SK-N-SH treated with all-trans-retinoic acid at 6 μM for 48 hours (cell line): ENCODE measurements at regions not wholly inside any gene's neighbourhood (a gene's known extent, or its start where the extent isn't known, plus 50 kb on each side); places are given as distances from the start of the nearest gene placed in this dataset.
"Not testable (repeated sequence)": the region's sequence is repeated elsewhere in the genome, so short reads cannot be mapped to it uniquely, and the experiment has no call there.

Experiments
- ATAC-seq: fragments of 200-7000 bp; cut with Tn5 transposase; 3 replicates; pipeline ENCODE4 v1.9.1; 2020; ENCODE audit warnings: mild to moderate bottlenecking, moderate library complexity
- ARNTL ChIP-seq: fragments of 450-650 bp; formaldehyde crosslinking; IDR thresholded peaks from 2 replicates; pipeline ENCODE4 v1.5.0; 2020; ENCODE audit warnings: low read depth, mild to moderate bottlenecking, moderate library complexity, borderline replicate concordance
- BACH2 ChIP-seq: fragments of 250-450 bp; sonication (Bioruptor Pico); IDR thresholded peaks from 2 replicates; pipeline ENCODE4 v1.9.0; 2021; ENCODE audit warnings: mild to moderate bottlenecking, borderline replicate concordance
- ESRRG ChIP-seq: fragments of 250-450 bp; sonication (Bioruptor Pico); IDR thresholded peaks from 2 replicates; pipeline ENCODE4 v1.6.1; 2021; ENCODE audit warnings: mild to moderate bottlenecking
- ISL1 ChIP-seq: fragments of 250-450 bp; sonication (Bioruptor Pico); IDR thresholded peaks from 2 replicates; pipeline ENCODE4 v2.1.2; 2022; ENCODE audit warnings: mild to moderate bottlenecking, moderate library complexity
- PATZ1 ChIP-seq: fragments of 250-450 bp; sonication (Bioruptor Pico); IDR thresholded peaks from 2 replicates; pipeline ENCODE4 v1.8.0; 2020; ENCODE audit warnings: mild to moderate bottlenecking, moderate library complexity, borderline replicate concordance
- TSHZ2 ChIP-seq: fragments of 250-450 bp; sonication (Bioruptor Pico); IDR thresholded peaks from 2 replicates; pipeline ENCODE4 v1.5.0; 2020; ENCODE audit warnings: mild to moderate bottlenecking, moderate library complexity
- ZFP30 ChIP-seq: fragments of 450-650 bp; formaldehyde crosslinking; IDR thresholded peaks from 2 replicates; pipeline ENCODE4 v1.5.0; 2022; ENCODE audit warnings: mild to moderate bottlenecking, moderate library complexity

GRCh38 chr12:34407813-34408212 is 385.5 kb downstream of the ALG10 start (continued):
- TF ChIP-seq PATZ1 (CRISPR knock-in tag) (no peak), ZFP30 (CRISPR knock-in tag) (no peak), ISL1 (no peak), ESRRG (no peak), TSHZ2 (CRISPR knock-in tag) (no peak), BACH2 (no peak), ARNTL (CRISPR knock-in tag) (no peak)

GRCh38 chr12:34431509-34431908 is 409.2 kb downstream of the ALG10 start:
- not testable (repeated sequence) for ATAC-seq
